ENCODE measurements at regions not wholly inside any gene's neighbourhood (a gene's known extent, or its start where the extent isn't known, plus 50 kb on each side); places are given as distances from the start of the nearest gene placed in this dataset.
A peak's percentile ranks its signal among the peaks of the same experiment; 100 is the strongest.

DNA sequence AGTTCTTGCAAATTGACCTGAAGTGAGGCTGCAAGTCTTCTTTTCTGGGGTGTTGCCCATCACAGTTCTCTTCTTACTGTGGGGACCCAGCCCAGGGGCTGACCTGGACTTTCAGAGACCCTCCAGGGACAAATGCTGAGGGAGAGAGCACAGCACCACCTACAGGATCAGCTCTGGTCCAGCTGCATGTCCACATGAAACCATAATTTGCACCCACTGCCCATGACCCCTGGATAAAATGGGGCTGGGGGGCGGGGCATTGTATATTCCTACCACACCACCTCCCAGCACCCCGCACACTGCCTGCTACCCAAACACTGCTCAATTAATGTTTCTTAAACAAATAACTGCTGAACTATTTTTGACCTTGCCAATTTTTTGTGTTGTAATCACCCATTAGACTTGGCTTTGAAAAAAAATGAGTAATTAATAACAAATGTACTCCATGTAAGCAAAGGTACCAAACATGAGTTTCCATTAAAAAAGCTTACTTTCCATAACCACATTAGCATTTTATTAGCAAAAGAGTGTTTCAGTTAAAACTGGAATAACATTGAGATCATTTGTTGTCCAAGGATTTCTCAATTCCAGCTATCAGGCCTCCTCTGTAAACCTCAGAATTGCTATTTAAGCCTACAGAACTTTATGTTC is 168.0 kb upstream of the RAB4A start:
- no peak overlapping the region for H3K27ac Mint-ChIP-seq
- TF ChIP-seq, protein P1, sequence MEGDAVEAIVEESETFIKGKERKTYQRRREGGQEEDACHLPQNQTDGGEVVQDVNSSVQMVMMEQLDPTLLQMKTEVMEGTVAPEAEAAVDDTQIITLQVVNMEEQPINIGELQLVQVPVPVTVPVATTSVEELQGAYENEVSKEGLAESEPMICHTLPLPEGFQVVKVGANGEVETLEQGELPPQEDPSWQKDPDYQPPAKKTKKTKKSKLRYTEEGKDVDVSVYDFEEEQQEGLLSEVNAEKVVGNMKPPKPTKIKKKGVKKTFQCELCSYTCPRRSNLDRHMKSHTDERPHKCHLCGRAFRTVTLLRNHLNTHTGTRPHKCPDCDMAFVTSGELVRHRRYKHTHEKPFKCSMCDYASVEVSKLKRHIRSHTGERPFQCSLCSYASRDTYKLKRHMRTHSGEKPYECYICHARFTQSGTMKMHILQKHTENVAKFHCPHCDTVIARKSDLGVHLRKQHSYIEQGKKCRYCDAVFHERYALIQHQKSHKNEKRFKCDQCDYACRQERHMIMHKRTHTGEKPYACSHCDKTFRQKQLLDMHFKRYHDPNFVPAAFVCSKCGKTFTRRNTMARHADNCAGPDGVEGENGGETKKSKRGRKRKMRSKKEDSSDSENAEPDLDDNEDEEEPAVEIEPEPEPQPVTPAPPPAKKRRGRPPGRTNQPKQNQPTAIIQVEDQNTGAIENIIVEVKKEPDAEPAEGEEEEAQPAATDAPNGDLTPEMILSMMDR (conservative IDR thresholded peaks at IDR 0.05): peak; percentile 21

GRCh38 chr1:229104654-229105053 is 166.3 kb upstream of the RAB4A start:
- TF ChIP-seq, protein P1 (conservative IDR thresholded peaks at IDR 0.05): no peak
- Mint-ChIP-seq H3K27me3 (no peaks in the 10 kb centered on the region), H3K4me3 (no peak overlapping the region), H3K27ac (no peak overlapping the region), H3K36me3 (no peaks in the 10 kb centered on the region), H3K4me1 (ENCODE audit: unreplicated experiment) (peaks cover 43% of the 10 kb centered on the region), H3K9me3 (peaks cover 9% of the 10 kb centered on the region)
- DNase-seq (ENCODE audit: extremely low spot score, unreplicated experiment): no peak

More for the DNA sequence above, 168.0 kb upstream of the RAB4A start:
- H3K27me3 Mint-ChIP-seq: no peaks in the 10 kb centered on the region
- peaks cover 41% of the 10 kb centered on the region for H3K4me1 Mint-ChIP-seq (ENCODE audit: unreplicated experiment)
- no peaks in the 10 kb centered on the region for H3K36me3 Mint-ChIP-seq
- no peak overlapping the region for H3K4me3 Mint-ChIP-seq
- H3K9me3 Mint-ChIP-seq: peaks cover 9% of the 10 kb centered on the region
- peak; percentile 55 for DNase-seq (ENCODE audit: extremely low spot score, unreplicated experiment)

- H3K4me1 Mint-ChIP-seq (ENCODE audit: unreplicated experiment): peaks cover 47% of the 10 kb centered on the region
- H3K4me3 Mint-ChIP-seq: no peak overlapping the region
- H3K27ac Mint-ChIP-seq: no peak overlapping the region
- TF ChIP-seq, protein P1 (conservative IDR thresholded peaks at IDR 0.05): no peak
- H3K27me3 Mint-ChIP-seq: no peaks in the 10 kb centered on the region
- H3K9me3 Mint-ChIP-seq: peaks cover 9% of the 10 kb centered on the region
- no peak for DNase-seq (ENCODE audit: extremely low spot score, unreplicated experiment)
- no peaks in the 10 kb centered on the region for H3K36me3 Mint-ChIP-seq
These were observed 165.8 kb upstream of the RAB4A start for GRCh38 chr1:229105109-229105508.

GRCh38 chr1:229105822-229106525 is 164.9 kb upstream of the RAB4A start:
- Mint-ChIP-seq H3K36me3 (no peaks in the 10 kb centered on the region), H3K9me3 (peaks cover 6% of the 10 kb centered on the region), H3K27ac (no peak overlapping the region), H3K4me1 (ENCODE audit: unreplicated experiment) (peaks cover 52% of the 10 kb centered on the region), H3K4me3 (no peak overlapping the region), H3K27me3 (no peaks in the 10 kb centered on the region)
- TF ChIP-seq, protein P1 (conservative IDR thresholded peaks at IDR 0.05): no peak
- no peak for DNase-seq (ENCODE audit: extremely low spot score, unreplicated experiment)

DNA sequence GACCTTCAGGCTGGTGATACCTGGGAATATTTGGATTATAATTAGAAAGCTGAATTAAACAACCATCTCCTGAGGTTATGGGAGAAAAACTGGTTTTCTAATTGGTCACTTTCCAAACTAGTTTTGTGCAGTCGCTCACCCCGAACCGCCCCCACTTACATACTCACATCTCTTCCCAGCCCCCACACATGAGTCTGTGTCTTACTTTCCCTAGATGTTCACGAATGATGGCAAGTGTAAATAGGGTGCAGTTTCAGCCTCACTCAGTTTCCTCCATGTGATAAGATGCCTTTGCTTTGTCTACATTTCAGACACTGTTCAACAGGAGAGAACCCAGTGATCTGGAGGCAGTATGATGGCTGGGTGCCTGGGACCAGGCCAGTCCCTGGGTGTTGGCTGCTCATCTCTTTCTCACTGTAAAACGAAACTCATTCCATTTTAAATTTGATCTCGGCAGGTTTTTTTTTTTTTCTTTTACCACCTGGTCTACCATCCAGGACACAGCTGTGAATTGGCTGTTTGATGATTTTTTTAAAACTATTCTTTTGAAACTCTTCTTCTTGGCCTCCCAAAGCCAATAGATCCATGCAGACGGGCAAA is 164.3 kb upstream of the RAB4A start:
- Mint-ChIP-seq H3K4me1 (ENCODE audit: unreplicated experiment) (peaks cover 45% of the 10 kb centered on the region), H3K36me3 (no peaks in the 10 kb centered on the region), H3K4me3 (no peak overlapping the region), H3K27ac (no peak overlapping the region), H3K27me3 (no peaks in the 10 kb centered on the region), H3K9me3 (no peaks in the 10 kb centered on the region)
- TF ChIP-seq, protein P1 (conservative IDR thresholded peaks at IDR 0.05): no peak
- no peak for DNase-seq (ENCODE audit: extremely low spot score, unreplicated experiment)

Measured in type B pancreatic cell (in vitro differentiated cells).